ENCODE measurements at regions not wholly inside any gene's neighbourhood (a gene's known extent, or its start where the extent isn't known, plus 50 kb on each side); places are given as distances from the start of the nearest gene placed in this dataset.
"Not testable (repeated sequence)": the region's sequence is repeated elsewhere in the genome, so short reads cannot be mapped to it uniquely, and the experiment has no call there.

GRCh38 chr4:82099928-82100579 lies 273.7 kb downstream of the HNRNPD start:
- Histone ChIP-seq H3K27ac (ENCODE audit: low read length) (no peak overlapping the region), H3K4me1 (ENCODE audit: control insufficient read depth, insufficient read depth, low read length) (no peaks in the 10 kb centered on the region), H3K4me3 (ENCODE audit: low read length) (no peak overlapping the region), H3K9me3 (ENCODE audit: control insufficient read depth, low read depth, low read length) (no peaks in the 10 kb centered on the region), H3K36me3 (ENCODE audit: control insufficient read depth, insufficient read depth, low read length) (no peaks in the 10 kb centered on the region), H3K27me3 (ENCODE audit: control insufficient read depth, insufficient read depth, low read length) (no peaks in the 10 kb centered on the region)
- 60% methylated on average over 3 of the region's 6 CpGs for WGBS (ENCODE audit: insufficient coverage, low lambda C conversion rate)
- DNase-seq = no peak

GRCh38 chr4:82097504-82097903 lies 276.3 kb downstream of the HNRNPD start:
- H3K36me3 ChIP-seq (ENCODE audit: control insufficient read depth, insufficient read depth, low read length) = no peaks in the 10 kb centered on the region
- WGBS (ENCODE audit: insufficient coverage, low lambda C conversion rate) = 60% methylated on average over 1 of the region's 3 CpGs
- H3K4me1 ChIP-seq (ENCODE audit: control insufficient read depth, insufficient read depth, low read length) = no peaks in the 10 kb centered on the region

GRCh38 chr4:82090717-82091116 lies 283.1 kb downstream of the HNRNPD start:
- H3K9me3 ChIP-seq (ENCODE audit: control insufficient read depth, low read depth, low read length) = no peaks in the 10 kb centered on the region
- H3K27me3 ChIP-seq (ENCODE audit: control insufficient read depth, insufficient read depth, low read length) = no peaks in the 10 kb centered on the region
- no peaks in the 10 kb centered on the region for H3K4me1 ChIP-seq (ENCODE audit: control insufficient read depth, insufficient read depth, low read length)
- 29% methylated on average over 1 of the region's 2 CpGs for WGBS (ENCODE audit: insufficient coverage, low lambda C conversion rate)
- no peaks in the 10 kb centered on the region for H3K36me3 ChIP-seq (ENCODE audit: control insufficient read depth, insufficient read depth, low read length)
- H3K27ac ChIP-seq (ENCODE audit: low read length) = no peak overlapping the region
- H3K4me3 ChIP-seq (ENCODE audit: low read length) = no peak overlapping the region
- DNase-seq = no peak

More at GRCh38 chr4:82097504-82097903, 276.3 kb downstream of the HNRNPD start:
- DNase-seq = no peak
- Histone ChIP-seq H3K9me3 (ENCODE audit: control insufficient read depth, low read depth, low read length) (no peaks in the 10 kb centered on the region), H3K27me3 (ENCODE audit: control insufficient read depth, insufficient read depth, low read length) (no peaks in the 10 kb centered on the region), H3K27ac (ENCODE audit: low read length) (no peak overlapping the region), H3K4me3 (ENCODE audit: low read length) (no peak overlapping the region)

GRCh38 chr4:82084747-82085146 lies 289.0 kb downstream of the HNRNPD start:
- H3K36me3 ChIP-seq (ENCODE audit: control insufficient read depth, insufficient read depth, low read length) = no peaks in the 10 kb centered on the region
- DNase-seq = no peak
- no peaks in the 10 kb centered on the region for H3K27me3 ChIP-seq (ENCODE audit: control insufficient read depth, insufficient read depth, low read length)
- H3K4me3 ChIP-seq (ENCODE audit: low read length) = no peak overlapping the region
- no CpG with 5 or more reads among the region's 1 CpG for WGBS (ENCODE audit: insufficient coverage, low lambda C conversion rate)
- H3K27ac ChIP-seq (ENCODE audit: low read length) = no peak overlapping the region
- no peaks in the 10 kb centered on the region for H3K4me1 ChIP-seq (ENCODE audit: control insufficient read depth, insufficient read depth, low read length)
- H3K9me3 ChIP-seq (ENCODE audit: control insufficient read depth, low read depth, low read length) = no peaks in the 10 kb centered on the region

GRCh38 chr4:82077471-82077995 lies 296.3 kb downstream of the HNRNPD start:
- not testable (repeated sequence) for H3K27ac ChIP-seq (ENCODE audit: low read length); H3K36me3 ChIP-seq (ENCODE audit: control insufficient read depth, insufficient read depth, low read length); DNase-seq; H3K27me3 ChIP-seq (ENCODE audit: control insufficient read depth, insufficient read depth, low read length); H3K4me1 ChIP-seq (ENCODE audit: control insufficient read depth, insufficient read depth, low read length); H3K4me3 ChIP-seq (ENCODE audit: low read length); H3K9me3 ChIP-seq (ENCODE audit: control insufficient read depth, low read depth, low read length)
- no CpG with 5 or more reads among the region's 31 CpGs for WGBS (ENCODE audit: insufficient coverage, low lambda C conversion rate)

- whole genome bisulfite sequencing (ENCODE audit: insufficient coverage, low lambda C conversion rate) = no CpG with 5 or more reads among the region's 8 CpGs
- no peaks in the 10 kb centered on the region for H3K4me1 ChIP-seq (ENCODE audit: control insufficient read depth, insufficient read depth, low read length)
Observed at GRCh38 chr4:82076809-82077208, 297.0 kb downstream of the HNRNPD start.

GRCh38 chr4:82076359-82076758 lies 297.4 kb downstream of the HNRNPD start:
- H3K4me1 ChIP-seq (ENCODE audit: control insufficient read depth, insufficient read depth, low read length) = no peaks in the 10 kb centered on the region
- H3K27me3 ChIP-seq (ENCODE audit: control insufficient read depth, insufficient read depth, low read length) = no peaks in the 10 kb centered on the region
- H3K9me3 ChIP-seq (ENCODE audit: control insufficient read depth, low read depth, low read length) = peaks cover 5% of the 10 kb centered on the region
- H3K4me3 ChIP-seq (ENCODE audit: low read length) = no peak overlapping the region
- H3K27ac ChIP-seq (ENCODE audit: low read length) = no peak overlapping the region
- no peaks in the 10 kb centered on the region for H3K36me3 ChIP-seq (ENCODE audit: control insufficient read depth, insufficient read depth, low read length)
- no peak for DNase-seq
- WGBS (ENCODE audit: insufficient coverage, low lambda C conversion rate) = 100% methylated on average over 1 of the region's 1 CpG

More at GRCh38 chr4:82076809-82077208, 297.0 kb downstream of the HNRNPD start:
- Histone ChIP-seq H3K27me3 (ENCODE audit: control insufficient read depth, insufficient read depth, low read length) (no peaks in the 10 kb centered on the region), H3K4me3 (ENCODE audit: low read length) (no peak overlapping the region), H3K9me3 (ENCODE audit: control insufficient read depth, low read depth, low read length) (peaks cover 5% of the 10 kb centered on the region), H3K36me3 (ENCODE audit: control insufficient read depth, insufficient read depth, low read length) (no peaks in the 10 kb centered on the region), H3K27ac (ENCODE audit: low read length) (no peak overlapping the region)
- DNase-seq = no peak

- H3K4me3 ChIP-seq (ENCODE audit: low read length) = no peak overlapping the region
- no peaks in the 10 kb centered on the region for H3K4me1 ChIP-seq (ENCODE audit: control insufficient read depth, insufficient read depth, low read length)
- H3K36me3 ChIP-seq (ENCODE audit: control insufficient read depth, insufficient read depth, low read length) = no peaks in the 10 kb centered on the region
- no peak for DNase-seq
- H3K9me3 ChIP-seq (ENCODE audit: control insufficient read depth, low read depth, low read length) = no peaks in the 10 kb centered on the region
- no peak overlapping the region for H3K27ac ChIP-seq (ENCODE audit: low read length)
- H3K27me3 ChIP-seq (ENCODE audit: control insufficient read depth, insufficient read depth, low read length) = no peaks in the 10 kb centered on the region
Observed at GRCh38 chr4:82071951-82072350, 301.8 kb downstream of the HNRNPD start.

- 79% methylated on average over 2 of the region's 4 CpGs for WGBS (ENCODE audit: insufficient coverage, low lambda C conversion rate)
- no peaks in the 10 kb centered on the region for H3K4me1 ChIP-seq (ENCODE audit: control insufficient read depth, insufficient read depth, low read length)
- H3K4me3 ChIP-seq (ENCODE audit: low read length) = no peak overlapping the region
- no peaks in the 10 kb centered on the region for H3K27me3 ChIP-seq (ENCODE audit: control insufficient read depth, insufficient read depth, low read length)
- no peaks in the 10 kb centered on the region for H3K9me3 ChIP-seq (ENCODE audit: control insufficient read depth, low read depth, low read length)
- DNase-seq = no peak
- H3K36me3 ChIP-seq (ENCODE audit: control insufficient read depth, insufficient read depth, low read length) = no peaks in the 10 kb centered on the region
- H3K27ac ChIP-seq (ENCODE audit: low read length) = no peak overlapping the region
Observed at GRCh38 chr4:82069883-82070638, 303.7 kb downstream of the HNRNPD start.

- Histone ChIP-seq H3K27me3 (ENCODE audit: control insufficient read depth, insufficient read depth, low read length) (no peaks in the 10 kb centered on the region), H3K36me3 (ENCODE audit: control insufficient read depth, insufficient read depth, low read length) (no peaks in the 10 kb centered on the region), H3K27ac (ENCODE audit: low read length) (no peak overlapping the region), H3K4me1 (ENCODE audit: control insufficient read depth, insufficient read depth, low read length) (no peaks in the 10 kb centered on the region), H3K9me3 (ENCODE audit: control insufficient read depth, low read depth, low read length) (no peaks in the 10 kb centered on the region), H3K4me3 (ENCODE audit: low read length) (no peak overlapping the region)
- no CpG with 5 or more reads among the region's 1 CpG for WGBS (ENCODE audit: insufficient coverage, low lambda C conversion rate)
- DNase-seq = no peak
Observed at GRCh38 chr4:82063017-82063416, 310.8 kb downstream of the HNRNPD start.
